Activated CD4-positive, alpha-beta T cell treated with anti-CD3 and anti-CD28 coated beads for 48 hours (primary cell): ENCODE measurements at regions not wholly inside any gene's neighbourhood (a gene's known extent, or its start where the extent isn't known, plus 50 kb on each side); places are given as distances from the start of the nearest gene placed in this dataset.
"Not testable (repeated sequence)": the region's sequence is repeated elsewhere in the genome, so short reads cannot be mapped to it uniquely, and the experiment has no call there.

ENCODE experiments used
- DNase-seq: peaks from one replicate; pipeline ENCODE4 v3.0.0-alpha.2; 2020

DNA sequence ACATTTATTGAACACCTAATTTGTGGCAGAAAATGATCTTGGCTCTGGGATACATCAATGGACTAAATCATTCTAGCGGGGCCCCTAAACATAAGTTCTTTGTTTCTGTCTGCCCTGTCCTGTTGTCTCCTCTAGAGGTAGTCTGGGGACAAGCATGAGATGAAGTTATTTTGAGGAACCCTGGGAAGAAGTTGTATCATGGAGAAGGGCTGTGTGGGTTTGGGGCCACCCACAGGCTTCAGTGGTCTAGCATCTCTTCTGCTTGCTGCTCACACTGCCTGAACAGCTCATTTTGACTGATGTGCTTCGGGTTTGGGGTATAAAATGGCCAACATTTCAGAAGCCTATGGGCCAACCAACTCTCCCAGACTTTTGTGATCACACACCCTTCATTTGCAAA lies 50.3 kb upstream of the OSBPL11 start:
- no peak for DNase-seq

DNA sequence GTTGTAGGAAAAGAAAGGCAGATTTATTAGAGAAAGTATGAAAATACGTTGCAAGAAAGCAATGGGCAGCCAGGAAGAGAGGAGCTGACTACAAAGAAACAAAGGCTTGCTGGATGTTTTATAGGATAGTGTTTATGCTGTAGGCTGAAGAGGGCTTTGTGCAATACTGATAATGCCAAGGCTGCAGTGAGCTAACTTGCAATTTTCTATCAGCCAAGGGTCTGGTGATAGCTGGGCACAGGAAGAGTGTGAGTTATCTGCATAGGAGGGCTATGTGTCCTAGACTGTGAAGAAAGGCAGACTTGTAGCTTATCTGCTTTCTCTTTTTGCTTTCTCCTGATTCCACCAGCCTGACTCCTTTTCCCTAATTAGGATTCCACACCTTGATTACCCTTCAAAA lies 51.3 kb upstream of the OSBPL11 start:
- DNase-seq, result no peak

DNA sequence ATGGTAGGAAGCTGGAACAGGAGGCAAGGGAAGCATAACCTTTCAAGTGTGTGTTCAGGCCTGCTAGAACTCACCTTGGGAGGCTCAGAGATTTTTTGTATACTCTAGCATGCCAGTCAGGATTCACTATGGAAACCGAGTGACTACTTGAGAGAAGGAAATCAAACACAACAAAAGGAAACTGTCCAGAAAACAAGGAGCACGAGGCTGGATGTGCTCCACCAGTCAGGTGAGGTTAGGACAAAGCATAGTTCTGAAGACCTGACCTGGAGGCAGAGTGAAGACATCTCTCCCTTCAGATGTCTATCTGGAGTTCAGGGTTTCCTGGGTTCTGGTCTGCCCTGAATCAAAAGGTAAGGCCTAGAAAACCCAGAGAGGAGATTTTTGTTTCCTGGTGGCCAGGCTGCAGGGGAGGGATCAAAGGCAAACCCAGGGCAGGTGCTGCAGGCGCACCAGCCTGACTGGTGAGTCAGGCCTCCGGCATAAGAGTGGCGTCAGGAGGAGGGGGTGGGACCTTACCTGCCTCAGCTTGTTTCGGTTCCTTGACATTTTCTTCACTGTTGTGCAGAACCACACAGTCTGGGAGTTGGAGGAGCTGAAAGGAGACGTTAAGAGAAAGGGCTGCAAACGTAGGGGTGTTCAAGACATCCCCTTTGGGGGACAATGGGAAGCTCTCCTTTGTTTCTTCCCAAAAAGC lies 52.2 kb upstream of the OSBPL11 start:
- DNase-seq, result no peak

DNA sequence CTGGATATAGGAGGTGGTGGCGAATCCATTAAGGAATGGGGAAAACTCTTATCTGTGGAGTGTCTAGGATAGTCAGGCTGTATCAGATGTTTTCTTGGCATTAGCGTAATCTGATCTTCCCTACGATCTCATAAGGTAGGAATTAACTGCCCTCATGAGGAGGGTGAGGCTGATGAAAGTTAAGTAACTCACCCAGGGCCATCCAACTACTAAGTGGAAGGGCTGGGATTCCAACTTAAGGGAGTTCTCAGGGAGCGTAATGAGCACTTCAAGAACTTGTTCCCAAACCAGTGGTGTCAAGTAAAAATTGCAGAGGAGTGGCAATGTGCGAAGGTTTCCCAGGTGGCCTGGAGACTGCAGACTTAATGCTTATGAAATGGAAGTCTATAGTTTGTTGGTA lies 55.9 kb upstream of the OSBPL11 start:
- DNase-seq, result no peak

DNA sequence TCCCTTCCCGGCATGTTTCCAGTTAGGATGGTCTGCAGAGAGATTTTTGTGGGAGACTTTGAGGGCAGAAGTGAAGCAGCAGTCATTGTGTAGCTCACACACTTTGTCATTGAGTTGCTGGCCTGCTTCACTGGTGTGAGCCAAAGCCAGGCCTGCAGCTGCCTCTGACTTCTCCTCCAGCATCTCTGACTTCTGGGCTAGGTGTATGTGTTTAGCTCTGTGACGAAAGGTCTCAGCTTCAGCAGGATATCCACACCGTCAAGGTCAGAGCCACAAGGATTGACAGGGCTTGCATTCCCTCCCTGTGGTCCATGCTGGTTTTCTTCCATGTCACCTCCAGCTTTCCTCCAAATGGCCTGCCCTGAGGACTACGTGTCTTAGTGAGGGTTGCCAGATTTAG lies 57.1 kb upstream of the OSBPL11 start:
- DNase-seq, result no peak

DNA sequence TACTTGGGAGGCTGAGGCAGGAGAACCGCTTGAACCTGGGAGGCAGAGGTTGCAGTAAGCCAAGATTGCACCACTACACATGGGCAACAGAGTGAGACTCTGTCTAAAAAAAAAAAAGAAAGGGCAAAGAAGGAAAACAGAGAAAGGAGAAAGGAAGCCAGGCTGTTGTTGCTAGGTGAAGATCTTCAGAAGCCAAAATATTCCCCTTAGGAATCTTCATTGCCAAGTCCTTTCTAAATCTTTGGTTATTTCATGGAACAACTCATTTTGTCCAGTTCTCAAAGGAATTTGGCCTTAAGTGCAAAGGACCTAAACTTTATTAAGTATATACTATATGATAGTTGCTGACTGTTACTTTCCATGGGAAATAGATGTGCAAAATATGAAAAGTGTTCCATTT lies 59.2 kb upstream of the OSBPL11 start:
- no peak for DNase-seq

DNA sequence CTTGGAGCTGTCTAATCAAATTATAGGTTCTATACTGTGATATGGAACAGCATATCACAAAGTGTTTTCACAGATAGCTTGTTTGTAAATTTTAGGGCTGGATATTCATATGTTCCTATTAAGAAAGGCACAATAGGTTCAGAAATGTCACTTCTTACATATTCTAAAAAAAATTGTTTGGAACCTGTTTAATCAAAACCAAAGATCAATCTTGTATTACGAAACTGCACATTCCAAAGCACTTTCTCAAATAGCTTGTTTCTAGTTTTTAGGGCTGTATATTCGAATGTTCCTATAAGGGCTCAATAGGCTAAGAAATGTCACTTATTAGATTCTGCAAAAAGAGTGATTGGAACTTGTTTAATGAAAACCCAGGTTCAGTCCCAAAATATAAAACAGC lies 67.4 kb upstream of the OSBPL11 start:
- DNase-seq, result no peak

DNA sequence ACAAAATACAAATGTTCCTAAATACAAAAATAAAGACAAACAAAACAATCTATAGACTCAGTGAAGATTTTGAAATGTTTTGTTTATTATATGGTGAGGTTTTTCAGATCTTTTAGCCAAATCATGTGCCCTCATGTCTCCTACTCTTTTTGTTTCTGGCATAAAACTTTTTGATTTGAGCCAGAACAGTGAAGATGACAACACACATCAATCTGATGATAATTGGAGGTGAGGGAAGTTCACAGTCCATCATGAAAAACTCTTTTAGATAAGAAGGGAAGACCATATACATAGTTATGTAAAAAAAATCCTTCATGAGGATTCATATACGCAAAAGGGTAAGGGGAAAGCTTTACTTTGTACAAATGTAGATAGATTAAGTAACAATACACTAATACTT lies 75.1 kb upstream of the OSBPL11 start:
- DNase-seq, result no peak

DNA sequence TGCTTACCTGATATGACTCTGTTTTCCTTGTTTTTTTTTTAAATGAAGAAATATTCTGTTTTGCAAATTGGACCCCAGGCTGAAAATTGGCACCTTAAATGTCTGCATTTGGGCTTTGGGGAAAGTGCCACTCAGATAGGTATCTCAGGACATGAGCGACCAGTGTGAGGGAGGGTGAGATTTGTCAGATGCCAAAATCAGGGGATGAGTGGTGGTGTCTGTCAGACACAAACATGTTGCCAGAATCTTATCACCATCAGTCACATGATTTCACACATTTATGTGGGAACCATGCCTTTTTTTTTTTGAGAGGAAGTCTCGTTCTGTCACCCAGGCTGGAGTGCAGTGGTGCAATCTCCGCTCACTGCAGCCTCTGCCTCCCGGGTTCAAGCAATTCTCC lies 75.6 kb upstream of the OSBPL11 start:
- no peak for DNase-seq

DNA sequence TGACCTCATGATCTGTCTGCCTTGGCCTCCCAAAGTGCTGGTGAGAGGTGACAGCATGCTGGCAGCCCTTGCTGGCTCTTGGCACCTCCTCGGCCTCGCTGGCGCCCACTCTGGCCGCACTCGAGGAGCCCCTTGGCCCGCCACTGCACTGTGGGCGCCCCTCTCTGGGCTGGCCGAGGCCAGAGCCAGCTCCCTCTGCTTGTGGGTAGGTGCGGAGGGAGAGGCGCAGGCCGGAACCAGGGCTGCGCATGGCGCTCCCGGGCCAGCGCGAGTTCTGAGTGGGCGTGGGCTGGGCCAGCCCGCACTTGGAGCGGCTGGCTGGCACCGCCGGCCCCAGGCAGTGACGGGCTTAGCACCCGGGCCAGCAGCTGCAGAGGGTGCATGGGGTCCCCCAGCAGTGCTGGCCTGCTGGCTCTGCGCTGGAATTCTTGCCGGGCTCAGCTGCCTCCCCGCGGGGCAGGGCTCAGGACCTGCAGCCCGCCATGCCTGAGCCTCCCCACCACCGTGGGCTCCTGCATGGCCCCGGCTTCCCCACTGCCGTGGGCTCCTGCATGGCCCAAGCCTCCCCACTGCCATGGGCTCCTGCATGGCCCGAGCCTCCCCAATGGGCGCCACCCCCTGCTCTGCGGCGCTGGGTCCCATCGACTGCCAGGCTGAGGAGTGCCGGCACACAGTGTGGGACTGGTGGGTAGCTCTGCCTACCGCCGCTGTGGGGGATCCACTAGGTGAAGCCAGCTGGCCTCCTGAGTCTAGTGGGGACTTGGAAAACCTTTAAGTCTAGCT lies 76.4 kb upstream of the OSBPL11 start:
- DNase-seq, result no peak

DNA sequence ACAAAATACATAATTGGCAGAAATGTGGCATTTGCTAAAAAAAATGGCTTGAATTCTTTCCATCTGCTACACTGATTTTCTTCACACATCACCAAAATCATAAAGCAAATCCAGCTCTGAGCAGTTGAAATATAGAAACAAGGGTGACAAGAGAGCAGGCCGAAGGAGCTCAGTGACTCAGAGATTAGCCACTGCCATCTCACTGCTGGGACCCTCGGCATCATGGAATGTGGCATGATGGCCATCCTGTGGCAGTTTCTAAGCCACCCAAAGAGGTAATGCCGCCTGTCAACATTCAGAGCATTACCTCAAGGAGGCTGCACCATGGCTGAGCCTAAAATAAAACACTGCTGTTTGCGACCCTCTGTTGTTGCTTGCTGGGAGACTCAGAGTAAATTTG lies 80.5 kb upstream of the OSBPL11 start:
- DNase-seq, result no peak

DNA sequence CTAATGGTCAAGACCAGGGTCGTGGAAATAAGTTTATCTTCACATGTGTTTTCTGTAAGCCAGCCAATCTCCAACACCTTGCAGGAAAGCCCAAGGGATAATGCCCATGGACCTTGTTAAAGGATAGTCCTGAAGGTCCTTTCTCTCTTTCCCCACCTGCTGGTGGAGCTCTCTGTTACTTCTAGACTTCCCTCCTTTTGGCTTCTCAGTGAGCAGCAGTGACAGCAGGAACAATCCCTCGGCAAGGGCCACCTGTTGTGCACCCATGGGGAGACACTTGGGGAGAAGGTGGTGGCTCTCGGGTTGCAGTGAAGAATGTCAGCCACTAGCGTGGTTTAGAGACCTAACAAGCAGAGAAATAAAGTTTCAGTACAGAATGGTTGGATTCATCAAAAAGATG lies 84.0 kb upstream of the OSBPL11 start:
- no peak for DNase-seq

DNA sequence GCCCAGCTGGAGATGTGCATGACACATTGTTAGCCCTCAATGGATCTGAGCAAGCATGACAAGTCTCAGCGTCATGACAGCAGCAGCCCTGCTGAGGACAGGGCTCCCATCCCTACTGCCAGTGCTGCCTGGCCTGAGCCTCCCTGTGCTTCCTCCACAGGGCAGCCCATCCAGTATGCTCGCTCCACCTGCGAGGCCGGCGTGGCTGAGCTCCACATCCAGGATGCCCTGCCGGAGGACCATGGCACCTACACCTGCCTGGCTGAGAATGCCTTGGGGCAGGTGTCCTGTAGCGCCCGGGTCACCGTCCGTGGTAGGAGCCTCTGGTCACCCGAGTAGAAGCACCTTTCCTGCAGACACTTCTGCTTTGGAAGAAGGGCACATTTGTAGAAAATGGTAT lies 85.8 kb upstream of the OSBPL11 start:
- no peak for DNase-seq

DNA sequence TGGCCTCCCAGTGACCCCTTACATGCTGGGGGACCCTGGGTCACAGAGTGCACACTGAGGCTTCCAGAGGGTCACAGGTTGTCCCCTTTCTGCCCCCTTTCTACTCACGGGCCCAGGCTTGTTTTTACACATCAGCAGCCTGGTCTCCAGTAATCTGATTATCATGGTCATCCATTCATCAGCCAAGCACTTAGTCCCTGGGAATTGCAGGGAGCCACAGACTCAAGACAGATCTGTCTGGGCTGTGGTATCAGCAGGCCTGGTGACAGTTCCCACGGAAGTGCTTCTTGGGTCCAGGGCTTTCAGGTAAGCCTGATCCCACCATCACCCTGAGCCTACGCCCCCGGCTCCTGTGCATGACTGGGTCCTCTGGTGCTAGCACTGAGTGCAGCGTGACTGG lies 86.6 kb upstream of the OSBPL11 start:
- DNase-seq, result not testable (repeated sequence)

DNA sequence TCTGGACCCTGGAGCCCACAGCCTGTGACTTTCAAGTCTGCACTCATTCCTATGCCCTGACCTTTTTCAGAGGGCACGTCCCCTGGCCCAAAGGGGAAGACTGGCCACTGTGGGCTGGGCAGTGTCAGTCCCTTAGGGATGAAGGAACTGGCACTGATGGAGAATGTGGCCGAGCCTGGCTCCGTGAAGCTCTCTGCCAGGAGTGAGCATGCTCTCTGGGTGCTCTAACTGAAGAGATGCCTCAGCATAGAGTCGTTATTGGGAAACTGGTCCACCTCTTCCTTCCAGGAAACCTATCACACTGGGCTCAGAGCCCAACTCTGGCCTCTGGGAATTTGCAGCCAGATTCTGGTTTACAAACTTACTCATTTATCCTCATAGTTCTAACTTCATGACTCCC lies 87.3 kb upstream of the OSBPL11 start:
- not testable (repeated sequence) for DNase-seq

DNA sequence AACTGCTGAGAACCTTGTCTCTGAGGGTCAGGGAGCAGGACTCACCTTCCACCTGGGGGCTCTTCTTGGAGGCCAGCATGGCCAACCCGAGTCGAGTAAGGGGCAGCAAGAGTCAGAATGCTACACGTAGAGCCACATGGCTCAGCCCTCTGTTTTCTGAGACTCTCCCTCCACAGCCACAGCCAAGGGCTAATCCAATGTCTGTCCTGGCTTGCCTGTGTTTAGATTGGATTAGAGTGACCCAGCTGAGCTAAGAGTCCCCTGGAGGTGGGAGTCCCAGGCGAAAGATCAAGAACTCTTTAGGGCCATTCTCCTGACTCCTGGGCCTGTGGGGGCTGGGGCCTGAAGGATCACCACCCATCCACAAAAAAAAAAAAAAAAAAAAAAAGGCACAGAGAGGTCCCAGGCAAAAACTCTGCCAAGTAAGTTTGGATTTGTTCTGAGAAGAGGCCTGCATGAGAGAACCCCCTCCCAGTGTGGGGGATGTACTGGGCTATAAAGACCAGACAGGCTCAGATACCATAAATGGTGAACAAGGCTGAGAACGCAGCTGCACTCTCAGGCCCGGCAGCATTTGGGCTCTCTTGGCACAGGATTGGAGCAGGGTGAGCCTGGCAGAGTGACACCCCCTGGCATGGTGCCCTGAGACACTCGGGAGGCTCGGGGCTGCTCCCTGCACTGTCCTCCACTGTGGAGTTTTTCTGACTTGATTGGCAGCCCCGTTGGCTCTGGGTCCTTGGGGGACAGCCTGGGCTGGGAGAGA lies 88.0 kb upstream of the OSBPL11 start:
- DNase-seq, result no peak

DNA sequence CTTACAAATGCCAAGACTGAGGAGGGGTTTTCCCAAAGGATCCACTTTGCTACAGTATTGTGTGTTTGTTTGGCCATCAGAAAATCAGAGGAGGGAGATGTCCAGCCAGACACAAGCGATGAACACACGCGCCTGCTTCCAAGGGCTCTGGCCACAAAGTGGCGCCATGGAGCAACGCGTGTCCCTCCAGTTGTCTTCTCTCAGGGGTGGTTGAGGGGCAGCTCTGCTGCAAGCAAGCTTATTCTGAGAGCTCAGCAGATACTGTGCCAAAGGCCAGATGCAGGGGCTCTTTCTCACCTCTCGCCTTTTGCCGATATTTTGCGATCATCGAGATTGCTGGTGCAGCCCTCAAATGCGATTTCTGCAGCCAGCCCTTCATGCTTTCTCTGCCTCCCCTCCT lies 88.9 kb upstream of the OSBPL11 start:
- DNase-seq, result no peak

DNA sequence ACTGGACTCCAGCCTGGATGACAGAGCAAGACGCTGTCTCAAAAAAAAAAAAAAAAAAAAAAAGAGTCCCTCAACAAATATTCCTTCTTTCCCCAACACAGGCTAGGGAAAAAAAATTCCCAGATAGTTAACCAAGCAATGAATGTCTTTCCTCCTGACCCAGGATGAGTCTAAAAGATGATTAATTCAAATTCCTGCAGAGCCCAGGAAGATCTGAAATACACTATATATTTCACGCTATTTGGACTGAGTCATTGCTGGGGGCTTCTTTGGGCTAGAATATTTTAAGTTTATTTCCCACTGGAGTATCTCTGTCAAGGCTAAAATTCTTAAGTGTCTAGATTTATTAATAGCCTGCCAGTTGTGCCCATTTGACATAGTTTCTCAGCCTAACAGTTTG lies 90.4 kb upstream of the OSBPL11 start:
- not testable (repeated sequence) for DNase-seq

DNA sequence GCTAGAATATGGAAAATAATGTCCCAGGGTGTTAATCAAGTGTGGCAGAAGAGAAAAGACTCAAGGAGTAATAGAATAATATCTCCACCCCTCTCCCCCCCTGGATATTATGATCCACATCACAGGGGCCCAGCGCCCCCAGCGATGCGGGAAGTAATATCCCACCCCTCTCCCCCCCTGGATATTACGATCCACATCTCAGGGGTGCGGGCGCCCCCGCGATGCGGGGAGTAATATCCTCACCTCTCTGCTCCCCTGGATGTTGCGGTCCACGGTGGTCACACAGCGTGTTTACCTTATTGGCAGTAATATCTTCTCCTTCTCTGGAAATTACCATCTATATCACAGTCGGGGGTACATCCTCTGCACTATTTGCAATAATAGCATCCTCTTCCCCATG lies 97.1 kb upstream of the OSBPL11 start:
- no peak for DNase-seq

DNA sequence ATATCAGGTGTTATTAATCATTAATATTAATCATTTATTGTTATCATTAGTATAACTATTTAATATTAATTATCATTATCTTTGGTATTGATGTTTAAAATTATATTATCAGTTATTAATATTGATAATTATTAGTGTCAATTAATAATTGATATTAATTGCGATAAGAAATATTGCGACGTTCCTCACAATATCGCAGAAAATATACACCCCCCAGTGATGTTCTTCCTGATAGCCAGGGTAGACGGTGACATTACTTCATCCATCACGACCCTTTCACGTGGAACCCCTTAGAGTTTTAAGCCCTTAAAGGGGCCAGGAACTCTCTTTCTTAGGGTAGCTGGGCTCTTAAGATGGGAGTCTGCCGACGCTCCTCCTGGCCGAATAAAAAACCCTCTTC lies 98.6 kb upstream of the OSBPL11 start:
- no peak for DNase-seq

DNA sequence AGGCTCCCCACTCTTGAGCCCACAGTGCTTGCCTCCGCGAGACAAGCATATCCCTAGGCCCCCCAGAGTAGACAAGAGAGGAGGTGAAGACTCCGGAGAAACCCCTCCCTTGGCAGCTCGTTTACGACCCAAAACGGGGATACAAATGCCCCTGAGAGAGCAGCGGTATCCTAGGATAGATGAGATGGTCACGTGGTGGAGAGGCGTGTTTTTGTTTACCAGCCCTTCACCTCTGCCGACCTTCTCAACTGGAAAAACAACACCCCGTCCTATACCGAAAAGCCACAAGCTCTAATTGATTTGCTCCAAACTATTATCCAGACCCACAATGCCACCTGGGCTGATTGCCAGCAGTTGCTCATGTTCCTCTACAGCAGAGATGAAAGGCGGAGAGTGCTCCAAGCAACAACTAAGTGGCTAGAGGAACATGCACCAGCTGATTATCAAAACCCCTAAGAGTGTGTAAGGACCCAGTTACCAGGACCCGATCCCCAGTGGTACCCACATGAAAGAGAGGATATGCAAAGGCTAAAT lies 99.5 kb upstream of the OSBPL11 start:
- no peak for DNase-seq

DNA sequence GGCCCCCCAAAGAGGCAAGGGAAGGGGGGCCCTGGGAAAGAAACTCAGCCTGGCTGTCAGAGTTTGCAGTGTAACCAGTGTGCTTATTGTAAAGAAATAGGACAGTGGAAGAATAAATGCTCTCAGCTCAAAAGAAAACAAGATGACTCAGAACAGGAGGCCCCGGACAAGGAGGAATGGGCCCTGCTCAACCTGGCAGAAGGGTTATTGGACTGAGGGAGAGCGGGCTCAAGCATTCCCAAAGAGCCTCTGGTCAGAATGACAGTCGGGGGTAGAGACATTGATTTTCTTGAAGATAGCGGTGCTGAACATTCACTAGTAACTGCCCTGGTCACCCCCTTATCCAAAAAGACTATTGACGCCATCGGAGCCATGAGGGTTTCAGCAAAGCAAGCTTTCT lies 100.4 kb upstream of the OSBPL11 start:
- no peak for DNase-seq

DNA sequence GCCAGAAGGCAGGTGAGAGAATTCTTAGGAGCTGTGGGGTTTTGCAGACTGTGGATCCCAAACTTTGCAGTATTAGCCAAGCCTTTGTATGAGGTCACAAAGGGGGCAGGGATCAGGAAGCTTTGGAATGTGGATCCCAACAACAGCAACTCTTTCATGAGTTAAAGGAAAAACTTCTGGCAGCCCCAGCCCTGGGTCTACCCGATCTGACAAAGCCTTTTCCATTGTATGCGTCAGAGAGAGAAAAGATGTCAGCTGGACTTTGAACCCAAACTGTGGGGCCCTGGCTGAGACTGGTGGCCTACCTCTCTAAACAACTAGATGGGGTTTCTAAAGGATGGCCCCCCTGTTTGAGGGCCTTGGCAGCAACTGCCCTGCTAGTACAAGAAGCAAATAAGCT lies 101.8 kb upstream of the OSBPL11 start:
- DNase-seq, result not testable (repeated sequence)
